HG02759 (cell line): ENCODE measurements at regions not wholly inside any gene's neighbourhood (a gene's known extent, or its start where the extent isn't known, plus 50 kb on each side); places are given as distances from the start of the nearest gene placed in this dataset.

Source experiments
- ATAC-seq: cut with Tn5 transposase; IDR thresholded peaks from one replicate; pipeline ENCODE4 v1.9.1; 2021; ENCODE audit warnings: mild to moderate bottlenecking, moderate library complexity; ENCODE audit not compliant: unreplicated experiment

DNA sequence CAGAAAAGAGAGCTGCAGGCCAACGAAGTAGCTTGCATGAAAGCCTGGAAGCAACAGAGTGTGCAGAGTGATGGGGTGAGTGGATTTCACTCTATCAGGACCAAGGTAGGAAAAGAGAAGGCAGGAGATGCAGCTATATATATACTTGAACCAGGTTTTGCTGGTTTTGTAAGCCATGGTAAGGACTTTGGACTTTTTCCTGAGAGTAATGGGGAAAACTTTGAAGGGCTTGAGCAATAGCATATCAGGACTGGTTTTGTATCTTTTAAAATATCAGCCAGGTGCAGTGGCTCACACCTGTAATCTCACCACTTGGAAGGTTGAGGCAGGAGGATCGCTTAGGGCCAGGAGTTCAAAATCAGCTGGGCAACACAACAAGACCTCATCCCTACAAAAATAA is 120.6 kb upstream of the NRP1 start:
- no peak for ATAC-seq

DNA sequence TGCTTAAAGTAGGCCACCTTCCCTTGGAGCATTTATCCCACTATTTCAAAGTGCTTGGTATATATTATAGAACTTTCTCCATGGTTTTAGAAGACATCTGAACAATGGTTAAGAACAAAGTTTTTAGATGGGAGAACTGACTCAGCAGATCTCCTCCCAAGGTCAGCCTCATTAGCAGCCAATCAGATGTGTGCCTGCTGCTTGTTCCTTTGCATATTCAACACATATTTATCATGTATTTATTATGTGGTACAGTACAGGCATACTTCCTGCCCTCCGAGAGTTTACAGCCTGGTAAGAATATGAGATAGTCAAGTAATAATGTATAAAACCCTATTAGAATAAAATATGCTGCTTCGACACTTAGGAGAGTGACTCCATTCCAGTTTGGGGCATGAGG is 120.1 kb upstream of the NRP1 start:
- no peak for ATAC-seq

DNA sequence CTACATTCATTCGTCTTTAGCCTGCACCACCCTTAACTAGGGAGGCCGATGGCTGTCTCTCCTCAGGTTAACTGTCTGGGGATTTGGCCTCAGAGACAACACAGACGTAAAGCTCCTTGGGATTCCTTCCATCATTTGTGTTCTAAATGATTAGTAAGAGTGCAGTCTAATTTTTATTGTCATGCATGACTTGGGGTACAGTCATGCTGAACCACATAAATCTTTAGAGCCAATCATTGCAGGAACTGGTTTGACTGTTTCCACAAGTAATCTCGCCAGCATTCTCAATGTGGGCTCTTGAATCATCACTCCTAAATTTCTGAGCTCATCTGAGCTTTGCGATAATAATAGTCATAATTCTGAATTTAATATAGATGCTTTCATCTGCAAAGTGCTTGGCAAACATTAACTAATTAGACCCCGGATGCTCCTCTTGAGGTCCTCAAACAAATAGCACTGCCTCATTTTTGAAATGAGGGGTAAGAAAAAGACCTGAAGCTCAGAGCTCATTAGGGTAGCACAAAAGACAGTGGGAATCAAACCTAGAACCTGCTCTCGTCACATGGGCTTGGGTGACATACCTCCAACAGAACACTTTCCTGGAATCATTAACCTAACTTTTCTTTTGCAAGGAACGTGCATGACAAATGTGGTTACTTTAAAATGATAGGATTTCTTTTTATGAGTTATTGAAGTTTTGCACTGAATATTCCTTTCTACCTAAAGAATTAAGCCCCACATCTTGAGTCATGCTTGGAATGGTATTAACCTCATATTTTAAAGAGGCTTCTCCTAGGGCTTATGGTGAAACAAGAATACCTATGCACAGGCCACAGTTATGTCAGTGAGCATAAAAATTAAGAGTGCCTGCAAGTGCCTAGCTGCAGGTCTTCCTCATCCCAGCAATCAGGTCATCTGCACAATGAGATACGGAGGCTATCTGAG is 118.9 kb upstream of the NRP1 start:
- ATAC-seq = no peak

GRCh38 chr10:33448421-33449140 is 114.1 kb upstream of the NRP1 start:
- ATAC-seq = no peak

DNA sequence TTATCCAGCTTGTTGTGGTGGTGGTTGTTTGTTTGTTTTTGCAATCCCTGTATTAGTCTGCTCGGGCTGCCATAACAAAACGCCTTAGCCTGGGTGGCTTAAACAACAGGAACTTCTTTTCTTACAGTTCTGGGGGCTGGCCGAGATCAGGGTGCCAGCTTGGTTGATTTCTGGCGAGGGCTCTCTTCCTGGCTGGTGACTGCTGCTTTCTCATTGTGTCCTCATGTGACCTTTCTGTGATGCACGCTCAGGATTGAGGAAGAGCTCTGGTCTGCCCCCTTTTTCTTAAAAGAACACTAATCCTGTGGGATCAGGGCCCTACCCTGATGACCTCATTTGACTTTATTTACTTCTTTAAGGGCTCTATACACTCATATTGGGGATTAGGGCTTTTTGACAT is 107.1 kb upstream of the NRP1 start:
- ATAC-seq = no peak

DNA sequence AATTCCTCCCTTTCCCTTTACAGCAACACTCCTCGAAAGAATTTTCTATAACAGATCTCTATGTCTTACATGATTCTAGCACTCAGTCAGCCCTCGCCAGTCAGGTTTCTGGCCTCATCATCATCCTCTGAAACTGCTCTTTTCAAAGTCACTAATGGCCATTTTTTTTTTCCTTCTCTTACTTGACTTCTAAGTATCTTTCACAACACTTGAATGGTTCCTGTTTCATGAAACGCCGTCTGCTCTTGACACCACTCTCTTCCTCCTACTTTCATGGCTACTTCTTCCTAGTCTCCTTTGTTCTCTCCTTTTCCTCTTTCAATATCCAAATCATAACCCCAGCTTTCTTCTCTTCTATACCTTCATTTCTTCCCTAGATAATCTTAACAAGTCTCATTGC is 100.5 kb upstream of the NRP1 start:
- ATAC-seq = no peak

DNA sequence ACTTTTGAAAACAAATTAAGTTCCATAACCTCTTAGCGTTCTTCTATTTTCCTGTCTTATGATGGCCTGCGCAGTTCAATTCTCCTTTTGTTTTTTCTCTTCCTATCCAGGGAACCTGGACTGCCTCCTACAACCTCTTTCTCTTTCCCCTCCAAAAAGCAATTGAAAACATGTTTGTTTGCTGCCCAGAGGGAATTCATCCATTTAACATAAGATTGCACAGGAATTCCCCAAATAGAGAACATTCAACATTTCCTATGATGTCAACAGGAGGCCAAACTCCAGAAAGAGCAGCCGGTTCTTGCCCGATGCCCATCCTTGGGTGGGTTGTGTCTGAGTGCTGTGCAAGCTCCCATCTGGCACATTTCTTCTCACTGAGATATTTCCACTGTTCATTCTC is 94.2 kb upstream of the NRP1 start:
- ATAC-seq = no peak

- no peak for ATAC-seq
Measured at GRCh38 chr10:33423154-33423529, 88.7 kb upstream of the NRP1 start.

- no peak for ATAC-seq
Measured at GRCh38 chr10:33422471-33423153, 88.1 kb upstream of the NRP1 start.

- ATAC-seq = no peak
Measured at GRCh38 chr10:33421789-33422462, 87.5 kb upstream of the NRP1 start.

- ATAC-seq = no peak
Measured at GRCh38 chr10:33419311-33419710, 84.8 kb upstream of the NRP1 start.

GRCh38 chr10:33418301-33418700 is 83.8 kb upstream of the NRP1 start:
- ATAC-seq = no peak

GRCh38 chr10:33416691-33417090 is 82.2 kb upstream of the NRP1 start:
- ATAC-seq = no peak

- no peak for ATAC-seq
Measured at GRCh38 chr10:33416209-33416608, 81.7 kb upstream of the NRP1 start.

GRCh38 chr10:33414841-33415240 is 80.4 kb upstream of the NRP1 start:
- no peak for ATAC-seq

- ATAC-seq = no peak
Measured at GRCh38 chr10:33412653-33413361, 78.3 kb upstream of the NRP1 start.

DNA sequence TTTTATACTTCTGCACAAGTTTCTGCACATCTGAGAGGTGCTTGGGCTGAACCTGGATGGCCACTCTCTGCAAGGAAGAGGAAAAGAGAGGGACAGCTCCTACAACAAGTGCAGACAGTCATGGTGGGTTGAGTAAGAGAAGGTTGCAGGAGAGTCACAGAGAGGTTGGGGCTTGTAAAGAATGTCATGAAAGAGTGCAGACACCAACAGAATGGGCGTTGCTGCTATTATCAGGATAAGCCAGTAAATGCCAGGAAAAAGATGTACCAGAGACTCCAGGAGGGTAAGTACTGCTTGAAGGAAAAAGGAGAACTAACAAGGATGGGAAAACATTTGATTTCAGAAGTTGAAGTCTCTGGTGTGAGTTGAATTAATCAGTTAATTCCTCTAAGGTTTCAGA is 77.8 kb upstream of the NRP1 start:
- no peak for ATAC-seq

DNA sequence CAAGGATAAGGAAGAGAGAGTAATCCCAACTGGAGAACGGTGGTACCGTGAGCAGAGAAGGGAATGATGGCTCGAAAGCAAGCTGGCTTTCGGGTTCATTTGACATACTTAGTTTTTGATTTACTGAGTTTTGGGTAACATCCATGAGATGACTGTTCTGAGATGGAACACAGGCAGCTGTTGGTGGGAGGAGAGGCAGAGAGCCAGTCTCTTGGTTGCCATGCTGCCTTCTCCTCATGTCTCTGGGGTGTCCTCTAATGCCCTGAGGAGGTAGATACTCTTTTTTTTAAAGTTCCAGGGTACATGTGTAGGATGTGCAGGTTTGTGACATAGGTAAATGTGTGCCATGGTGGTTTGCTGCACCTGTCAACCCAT is 76.4 kb upstream of the NRP1 start:
- no peak for ATAC-seq

GRCh38 chr10:33410096-33410859 is 75.8 kb upstream of the NRP1 start:
- ATAC-seq = no peak

DNA sequence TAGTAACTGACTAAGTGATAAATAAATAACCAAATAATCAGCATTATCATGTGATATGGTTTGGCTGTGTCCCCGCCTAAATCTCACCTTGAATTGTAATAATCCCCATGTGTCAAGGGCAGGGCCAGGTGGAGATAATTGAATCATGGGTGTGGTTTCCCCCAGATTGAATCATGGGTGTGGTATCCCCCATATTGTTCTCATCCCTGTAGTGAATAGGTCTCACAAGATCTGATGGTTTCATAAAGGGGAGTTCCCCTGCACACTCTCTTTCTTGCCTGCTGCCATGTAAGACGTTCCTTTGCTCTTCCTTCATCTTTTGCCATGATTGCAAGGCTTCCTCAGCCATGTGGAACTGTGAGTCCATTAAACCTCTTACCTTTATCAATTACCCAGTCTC is 72.1 kb upstream of the NRP1 start:
- ATAC-seq = no peak
